Mammary epithelial cell (primary cell): ENCODE measurements at regions not wholly inside any gene's neighbourhood (a gene's known extent, or its start where the extent isn't known, plus 50 kb on each side); places are given as distances from the start of the nearest gene placed in this dataset.

Source experiments
- CTCF ChIP-seq, 2 donors: IDR thresholded peaks in 1 of 2; conservative IDR thresholded peaks in 1 of 2; 2 replicates each; pipeline ENCODE4 v1.5.1; 2011 to 2012; ENCODE audit warnings: inconsistent platforms in 2 of 2, low read length in 2 of 2, mild to moderate bottlenecking in 2 of 2, control low read depth in 1 of 2, low read depth in 1 of 2; ENCODE audit not compliant: insufficient read depth in 1 of 2; ENCODE audit errors: extremely low read depth in 1 of 2
- EZH2 ChIP-seq: IDR thresholded peaks from 2 replicates; pipeline ENCODE4 v1.6.1; 2012; ENCODE audit warnings: low read length, inconsistent platforms, borderline replicate concordance

- no peak for TF ChIP-seq CTCF (conservative IDR thresholded peaks at IDR 0.05 in 1 of 2, IDR thresholded peaks at IDR 0.05 in 1 of 2; ENCODE audit: extremely low read depth in 1 of 2, insufficient read depth in 1 of 2, low read depth in 1 of 2, low read length in 2 of 2)
- no peak for TF ChIP-seq EZH2
These were observed 243.6 kb downstream of the ARRDC4 start for GRCh38 chr15:98203872-98204660.
